GM19452 (cell line): ENCODE measurements at regions not wholly inside any gene's neighbourhood (a gene's known extent, or its start where the extent isn't known, plus 50 kb on each side); places are given as distances from the start of the nearest gene placed in this dataset.

Experiments used
- ATAC-seq: cut with Tn5 transposase; IDR thresholded peaks from one replicate; pipeline ENCODE4 v1.9.1; 2021; ENCODE audit not compliant: unreplicated experiment

GRCh38 chr6:21420146-21420878, 173.2 kb upstream of the SOX4 start:
- no peak for ATAC-seq

DNA sequence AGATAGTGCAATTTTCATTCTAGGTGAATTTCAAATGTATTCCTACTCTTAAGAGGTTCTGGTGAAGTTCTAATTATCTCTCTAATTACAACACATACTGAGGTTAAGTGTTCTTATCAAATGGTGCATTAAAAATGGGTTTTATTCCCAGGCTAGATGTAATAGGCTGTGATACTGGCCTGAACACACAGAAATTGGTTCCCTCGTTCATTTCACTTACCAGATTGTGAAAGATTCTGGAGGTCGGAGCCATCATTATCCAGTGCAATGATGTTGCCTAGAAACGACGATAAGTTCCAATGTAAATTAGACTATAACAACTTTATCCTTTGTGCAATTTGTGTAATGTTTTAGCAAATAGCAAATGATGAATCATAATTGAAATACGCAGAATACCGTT, 172.6 kb upstream of the SOX4 start:
- no peak for ATAC-seq

DNA sequence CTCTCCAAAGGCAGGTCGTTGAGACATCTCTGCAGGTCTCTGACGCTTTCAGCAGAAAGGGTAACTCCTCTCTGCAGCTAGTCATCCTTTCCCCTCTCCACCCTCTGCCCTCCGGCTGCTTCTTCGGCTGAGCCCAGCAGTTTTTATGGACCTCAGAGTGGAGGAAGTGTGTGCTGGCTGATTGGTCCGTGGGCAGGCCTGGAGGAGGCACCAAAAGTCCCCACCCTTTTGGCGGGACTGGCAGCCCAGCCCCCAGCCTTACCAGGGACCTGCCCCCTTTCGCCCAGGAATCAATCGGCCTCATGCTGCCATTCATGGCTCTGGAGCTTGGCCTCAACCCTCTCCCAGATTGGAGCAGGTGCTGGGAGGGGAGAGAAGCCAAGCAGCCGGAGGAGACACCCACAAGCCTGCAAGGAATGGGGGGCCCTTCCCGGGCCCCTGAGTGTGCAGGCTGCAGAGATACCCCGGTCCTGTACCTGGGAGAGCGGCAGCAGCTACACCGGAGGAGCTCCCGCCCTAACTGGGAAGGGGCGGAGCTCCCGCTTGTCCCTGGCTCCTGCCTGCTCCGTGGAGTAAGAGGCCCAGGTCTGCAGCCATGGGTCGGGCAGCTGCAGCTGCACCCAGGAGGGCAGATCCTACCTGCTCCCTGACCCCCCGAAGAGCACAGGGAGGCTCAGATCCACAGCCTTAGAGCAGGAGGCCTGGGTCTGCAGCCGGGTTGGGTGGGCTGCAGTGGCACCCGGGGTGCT, 170.3 kb upstream of the SOX4 start:
- no peak for ATAC-seq

- no peak for ATAC-seq
These were observed 166.6 kb upstream of the SOX4 start for GRCh38 chr6:21426841-21427490.

DNA sequence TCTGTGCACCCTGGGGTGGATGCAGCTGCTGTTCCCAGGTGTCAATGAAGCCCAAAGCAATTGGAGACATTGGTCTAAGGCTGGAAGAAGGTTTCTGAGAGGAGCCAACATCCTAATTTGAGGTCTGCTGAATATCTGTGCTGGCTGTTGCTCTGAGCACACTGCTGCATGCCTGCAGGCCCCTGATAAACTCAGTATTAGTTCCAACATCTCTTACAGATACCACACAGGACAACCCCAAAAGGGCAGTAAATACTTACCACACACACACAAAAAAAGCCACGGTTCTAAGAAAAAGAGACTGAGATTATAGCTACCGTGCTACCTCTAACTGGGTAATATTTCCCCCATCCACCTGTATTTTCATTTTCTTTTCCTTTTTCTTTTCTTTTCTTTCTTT, 164.3 kb upstream of the SOX4 start:
- no peak for ATAC-seq

DNA sequence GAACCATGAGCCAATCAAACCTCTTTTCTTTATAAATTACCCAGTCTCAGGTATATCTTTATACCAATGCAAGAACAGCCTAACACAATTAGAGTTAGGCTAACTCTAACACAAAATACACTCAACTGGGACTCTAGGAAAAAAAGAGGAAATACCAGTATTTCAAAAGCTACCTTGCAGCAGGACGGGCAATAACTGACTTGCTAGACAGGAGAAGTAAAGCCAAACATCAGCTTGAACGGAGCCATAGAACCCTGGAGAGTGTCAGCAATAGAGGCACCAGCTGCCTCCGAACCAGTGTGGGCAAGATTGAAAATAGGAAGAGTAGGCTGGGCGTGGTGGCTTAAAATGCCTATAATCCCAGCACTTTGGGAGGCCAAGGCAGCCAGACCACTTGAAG, 162.0 kb upstream of the SOX4 start:
- no peak for ATAC-seq

- ATAC-seq: no peak
These were observed 156.9 kb upstream of the SOX4 start for GRCh38 chr6:21436625-21437024.

DNA sequence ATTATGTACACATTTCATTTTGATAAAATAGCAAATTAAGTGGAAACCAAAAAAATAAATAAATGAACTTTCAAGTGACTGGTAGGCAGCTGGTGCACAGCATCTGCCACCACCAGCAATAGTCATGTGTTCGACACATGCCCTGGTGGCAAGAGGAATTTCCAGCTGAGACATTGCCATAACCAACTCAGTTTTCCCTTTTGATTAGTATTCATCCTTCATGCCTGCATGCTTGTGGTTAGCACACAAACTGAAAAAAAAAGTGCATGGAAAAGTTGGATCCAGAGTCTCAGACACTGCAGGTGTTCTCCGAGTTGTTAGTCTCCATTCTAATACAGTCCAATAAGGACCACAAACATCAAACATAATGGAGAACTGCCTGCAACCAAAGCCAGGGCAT, 156.0 kb upstream of the SOX4 start:
- no peak for ATAC-seq

DNA sequence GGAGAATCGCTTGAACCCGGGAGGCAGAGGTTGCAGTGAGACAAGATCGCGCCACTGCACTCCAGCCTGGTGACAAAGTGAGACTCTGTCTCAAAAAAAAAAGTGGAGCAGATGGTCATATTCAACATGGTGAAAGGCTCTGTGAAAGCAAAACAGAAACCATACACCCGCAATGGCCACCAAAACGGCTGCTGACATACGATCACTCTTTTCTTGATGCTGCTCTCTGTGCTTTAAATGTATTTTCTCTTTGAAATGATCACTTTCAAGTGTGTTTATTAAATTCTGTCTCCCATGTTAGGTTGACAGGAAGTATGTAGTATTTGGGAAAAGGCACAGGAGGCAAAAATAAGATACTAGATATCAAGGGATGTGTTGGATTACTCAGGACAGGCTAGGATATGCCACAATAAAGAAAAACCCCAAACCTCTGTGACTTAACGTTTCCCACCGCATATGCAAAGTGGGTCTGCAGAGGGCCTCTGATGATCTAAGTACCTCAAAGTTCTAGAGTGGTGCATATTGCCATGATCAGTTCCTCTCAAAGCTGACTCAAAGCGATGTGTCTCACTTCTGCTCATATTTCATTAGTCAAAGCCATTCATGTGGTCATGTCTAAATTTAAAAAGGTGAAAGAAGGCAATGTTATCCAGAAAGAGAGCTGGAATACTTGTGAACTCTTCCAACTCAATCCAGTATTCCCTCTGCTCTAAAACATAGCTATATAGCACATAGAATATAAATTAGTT, 155.1 kb upstream of the SOX4 start:
- peak; percentile 98 for ATAC-seq

DNA sequence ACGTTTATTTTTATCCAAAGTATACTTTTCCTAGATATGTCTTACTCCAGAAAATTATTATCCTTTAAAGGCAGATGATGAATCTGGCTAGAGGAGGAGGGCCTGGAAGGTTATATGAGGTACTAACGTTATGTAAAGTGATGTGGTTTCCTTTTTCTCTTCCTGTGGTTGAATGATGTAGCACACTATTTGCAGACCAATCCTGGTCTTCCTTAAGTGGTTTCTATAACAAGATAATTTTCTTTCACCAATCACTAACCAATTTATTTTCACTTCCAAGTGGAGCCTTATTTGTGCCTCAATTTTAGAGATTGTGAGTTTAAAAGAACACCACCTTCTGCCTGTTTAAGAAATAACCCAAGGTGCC, 154.6 kb upstream of the SOX4 start:
- ATAC-seq: peak; percentile 73

DNA sequence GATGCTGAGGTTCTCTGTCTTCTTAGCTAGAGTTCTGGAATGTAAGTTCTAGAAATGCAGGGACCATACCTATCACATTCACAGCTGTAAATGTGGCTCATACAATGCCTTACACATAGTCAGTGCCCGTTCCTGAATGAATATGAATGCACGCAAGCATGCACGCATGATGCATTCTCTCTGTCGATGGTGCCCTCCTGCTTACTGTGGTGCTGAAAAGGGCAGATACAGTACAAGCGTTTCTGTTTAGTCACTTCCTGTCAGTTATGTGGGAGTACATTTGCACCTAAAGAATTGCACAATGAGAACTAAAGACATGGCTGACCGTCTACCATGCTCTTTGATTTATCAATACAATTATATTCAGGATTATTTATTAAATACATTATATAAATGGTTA, 152.2 kb upstream of the SOX4 start:
- no peak for ATAC-seq

DNA sequence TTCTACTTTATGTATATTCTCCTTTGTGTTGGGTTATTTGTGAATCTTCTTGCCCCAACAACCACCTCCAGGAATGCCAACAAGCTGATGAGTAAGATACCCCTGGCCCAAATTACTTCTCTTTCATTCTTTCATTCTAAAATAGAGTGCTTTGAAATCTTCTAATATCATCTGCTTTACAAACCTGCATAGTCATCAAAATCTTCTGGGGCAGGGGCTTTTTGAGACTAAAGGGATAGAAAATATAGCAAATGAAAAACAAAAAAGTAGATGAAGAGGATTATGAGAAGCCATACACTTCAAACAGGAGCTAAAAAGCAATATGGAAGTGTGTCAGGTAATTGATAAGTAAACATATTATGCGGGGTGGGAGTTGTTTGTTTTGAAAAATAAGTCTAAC, 150.7 kb upstream of the SOX4 start:
- ATAC-seq: no peak

- no peak for ATAC-seq
These were observed 148.8 kb upstream of the SOX4 start for GRCh38 chr6:21444711-21445260.

DNA sequence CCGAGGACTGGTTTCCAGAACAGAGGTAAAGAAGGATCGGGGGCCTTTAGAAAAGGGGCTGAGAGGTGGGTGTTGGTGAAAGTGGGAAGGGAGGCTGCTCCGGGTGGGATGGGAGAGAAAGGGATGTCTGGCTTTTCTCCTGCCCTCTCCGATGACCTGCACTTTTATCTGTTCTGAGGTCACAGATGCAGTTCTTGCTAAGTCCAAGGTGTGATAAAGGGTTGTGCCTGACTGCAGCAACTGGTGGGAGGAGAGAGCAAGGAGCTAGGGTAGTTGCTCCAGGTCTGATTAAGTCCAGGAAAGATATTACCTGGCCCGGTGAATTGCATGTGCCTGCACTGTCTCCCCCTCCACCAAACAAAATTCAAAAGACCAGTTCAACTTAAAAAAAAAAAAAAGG, 145.6 kb upstream of the SOX4 start:
- no peak for ATAC-seq

- no peak for ATAC-seq
These were observed 145.0 kb upstream of the SOX4 start for GRCh38 chr6:21448485-21449109.

DNA sequence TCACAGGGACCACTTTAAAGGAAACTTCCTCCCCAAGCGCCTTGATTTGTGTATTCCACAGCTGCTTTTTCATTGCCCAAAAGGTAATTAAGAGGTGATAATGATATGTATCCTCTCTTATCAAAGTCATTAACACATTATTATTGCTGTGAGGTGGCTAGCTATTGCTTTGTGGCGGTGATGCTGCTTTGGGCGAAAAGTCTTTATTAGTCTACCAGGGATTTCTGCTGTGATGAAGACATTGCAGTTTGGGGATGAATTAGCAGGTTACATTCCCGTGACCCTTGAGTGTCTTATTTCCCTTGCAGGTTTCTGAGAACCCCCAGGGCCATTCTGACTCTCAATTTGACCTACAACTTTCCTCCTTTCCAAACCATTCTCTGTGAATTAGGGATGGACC, 143.4 kb upstream of the SOX4 start:
- ATAC-seq: no peak

- ATAC-seq: no peak
These were observed 142.9 kb upstream of the SOX4 start for GRCh38 chr6:21450628-21451027.

DNA sequence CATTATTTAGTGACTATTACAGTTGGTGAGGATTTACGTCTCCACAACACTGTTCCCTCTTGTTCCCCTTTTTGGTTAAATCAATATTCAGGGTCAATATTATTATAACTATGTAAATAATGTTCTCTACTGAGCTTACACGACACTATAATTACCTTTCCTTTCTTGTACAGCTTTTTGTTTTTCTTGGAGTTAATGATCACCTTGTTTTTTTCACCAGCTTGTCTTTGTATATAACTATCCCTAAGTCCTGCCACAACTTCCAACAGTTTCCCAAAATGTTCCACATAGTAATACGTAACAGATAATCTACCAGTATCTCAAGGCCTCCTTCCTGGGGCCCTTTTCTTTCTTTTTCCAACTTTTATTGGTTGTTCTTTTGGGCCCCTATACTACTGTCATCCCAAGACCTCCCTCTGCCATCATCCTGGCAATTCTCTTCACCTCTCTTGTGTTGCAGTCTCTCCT, 142.0 kb upstream of the SOX4 start:
- ATAC-seq: no peak

DNA sequence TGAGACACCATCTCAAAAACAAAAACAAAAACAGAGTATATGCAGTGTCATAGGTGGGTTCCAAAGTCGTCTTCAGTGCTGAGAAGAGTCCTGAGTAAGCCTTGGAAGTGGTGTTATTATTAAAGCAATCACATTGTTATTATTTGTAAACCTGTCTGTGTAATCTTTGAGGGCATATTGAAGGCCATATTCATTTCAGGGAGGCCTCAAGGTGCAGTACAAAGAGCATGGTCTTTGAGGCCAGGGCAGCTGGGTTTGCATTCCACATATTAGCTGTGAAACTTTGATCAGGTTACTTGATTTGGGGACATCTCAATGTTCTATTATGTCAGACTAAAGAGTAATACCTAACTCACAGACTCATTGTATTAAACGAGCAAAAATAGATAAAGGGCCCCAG, 139.3 kb upstream of the SOX4 start:
- ATAC-seq: no peak

- no peak for ATAC-seq
These were observed 138.5 kb upstream of the SOX4 start for GRCh38 chr6:21455071-21455470.

- ATAC-seq: no peak
These were observed 135.9 kb upstream of the SOX4 start for GRCh38 chr6:21457647-21458046.
